ENCODE measurements at regions not wholly inside any gene's neighbourhood (a gene's known extent, or its start where the extent isn't known, plus 50 kb on each side); places are given as distances from the start of the nearest gene placed in this dataset.
"Not testable (repeated sequence)": the region's sequence is repeated elsewhere in the genome, so short reads cannot be mapped to it uniquely, and the experiment has no call there.

DNA sequence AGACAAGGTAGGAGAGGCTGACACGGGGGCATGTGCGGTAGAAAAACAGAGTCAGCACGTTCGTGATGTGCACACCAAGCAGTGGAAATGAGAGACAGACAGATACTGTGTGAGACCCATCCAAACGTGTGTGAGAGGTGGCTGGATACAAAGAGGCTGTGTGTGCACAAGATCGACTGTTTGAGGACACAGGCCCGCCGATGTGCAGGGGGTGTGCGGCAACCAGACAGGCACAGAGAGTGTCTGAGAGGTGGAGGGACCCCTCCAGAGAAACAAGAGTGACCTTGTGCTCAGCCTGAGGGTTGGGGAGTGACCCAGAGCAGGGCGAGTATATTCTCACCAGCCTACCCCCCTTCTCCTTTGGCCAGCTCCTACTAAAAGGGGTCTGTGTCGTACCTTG lies 97.8 kb upstream of the IPO9 start:
- ChIA-PET POLR2A (no interaction called here), CTCF (no interaction called here)
- Mint-ChIP-seq H3K4me1 (no peaks in the 10 kb centered on the region), H3K27me3 (peaks cover 8% of the 10 kb centered on the region), H3K36me3 (ENCODE audit: low read depth) (no peaks in the 10 kb centered on the region), H3K4me3 (no peak overlapping the region), H3K27ac (no peak overlapping the region), H3K9me3 (no peaks in the 10 kb centered on the region)
- no peak for DNase-seq

DNA sequence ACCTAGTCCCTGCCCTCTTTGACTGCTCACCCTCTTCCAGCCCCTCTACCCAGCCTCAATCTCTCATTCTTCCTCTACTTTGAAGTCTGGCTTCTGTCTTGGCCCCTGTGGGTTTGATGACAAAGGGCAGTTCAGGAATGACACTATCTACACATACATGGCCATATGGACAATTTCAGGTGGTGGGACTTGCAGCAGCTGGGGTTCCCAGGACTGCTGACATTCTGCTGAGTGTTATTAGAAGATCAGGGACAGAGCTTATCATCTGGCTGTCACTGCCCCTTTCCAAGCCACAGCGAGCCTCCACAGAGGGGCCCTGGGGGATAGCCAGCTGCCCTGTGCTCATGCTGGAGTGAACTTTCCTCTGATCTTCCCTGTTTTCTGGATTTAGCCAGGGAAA lies 97.4 kb upstream of the IPO9 start:
- Mint-ChIP-seq H3K36me3 (ENCODE audit: low read depth) (no peaks in the 10 kb centered on the region), H3K27me3 (peaks cover 8% of the 10 kb centered on the region), H3K9me3 (no peaks in the 10 kb centered on the region), H3K4me1 (no peaks in the 10 kb centered on the region), H3K4me3 (no peak overlapping the region), H3K27ac (no peak overlapping the region)
- ChIA-PET CTCF (no interaction called here), POLR2A (no interaction called here)
- no peak for DNase-seq

DNA sequence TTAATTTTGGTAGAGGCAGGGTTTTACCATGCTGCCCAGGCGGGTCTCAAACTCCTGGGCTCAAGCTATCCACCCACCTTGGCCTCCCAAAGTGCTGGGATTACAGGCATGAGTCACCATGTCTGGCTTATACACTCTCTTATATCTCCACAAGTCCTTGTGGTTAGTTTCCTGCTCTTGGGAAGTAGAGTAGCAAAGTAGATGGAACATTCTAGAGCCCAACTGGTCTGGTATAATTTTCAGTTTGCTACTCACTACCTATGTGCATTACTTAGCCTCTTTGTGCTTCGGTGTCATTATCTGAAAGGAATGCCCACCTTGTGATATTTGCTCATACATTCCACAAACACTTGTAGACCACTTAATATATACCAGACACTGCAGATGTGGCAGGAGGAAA lies 96.6 kb upstream of the IPO9 start:
- ChIA-PET POLR2A (no interaction called here), CTCF (no interaction called here)
- Mint-ChIP-seq H3K9me3 (no peaks in the 10 kb centered on the region), H3K4me1 (no peaks in the 10 kb centered on the region), H3K27ac (no peak overlapping the region), H3K36me3 (ENCODE audit: low read depth) (no peaks in the 10 kb centered on the region), H3K27me3 (peaks cover 9% of the 10 kb centered on the region), H3K4me3 (no peak overlapping the region)
- DNase-seq = no peak

DNA sequence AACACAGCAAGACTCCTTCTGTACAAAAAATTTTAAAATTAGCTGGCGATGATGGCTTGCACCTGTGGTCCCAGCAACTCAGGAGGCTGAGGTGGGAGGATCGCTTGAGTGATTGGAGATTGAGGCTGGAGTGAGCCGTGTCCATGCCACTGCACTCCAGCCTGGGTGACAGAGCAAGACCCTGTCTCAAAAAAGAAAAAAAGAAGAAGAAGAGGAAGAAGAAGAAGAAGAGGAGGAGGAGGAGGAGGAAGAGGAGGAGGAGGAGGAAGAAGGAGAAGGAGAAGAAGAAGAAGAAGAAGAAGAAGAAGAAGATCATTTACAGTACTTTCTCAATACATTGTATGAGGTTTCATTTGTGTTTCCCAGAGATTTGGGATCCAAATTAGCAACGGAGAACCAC lies 94.7 kb upstream of the IPO9 start:
- H3K4me1 Mint-ChIP-seq; POLR2A ChIA-PET; DNase-seq; H3K27ac Mint-ChIP-seq; H3K4me3 Mint-ChIP-seq; H3K36me3 Mint-ChIP-seq (ENCODE audit: low read depth); H3K9me3 Mint-ChIP-seq: not testable (repeated sequence)
- peaks cover 23% of the 10 kb centered on the region for H3K27me3 Mint-ChIP-seq
- CTCF ChIA-PET = interaction anchor here (1.0 kb wide), 1 partner anchor 25 kb away, joined by 4 read pairs; no protein-coding TSS in a partner anchor

DNA sequence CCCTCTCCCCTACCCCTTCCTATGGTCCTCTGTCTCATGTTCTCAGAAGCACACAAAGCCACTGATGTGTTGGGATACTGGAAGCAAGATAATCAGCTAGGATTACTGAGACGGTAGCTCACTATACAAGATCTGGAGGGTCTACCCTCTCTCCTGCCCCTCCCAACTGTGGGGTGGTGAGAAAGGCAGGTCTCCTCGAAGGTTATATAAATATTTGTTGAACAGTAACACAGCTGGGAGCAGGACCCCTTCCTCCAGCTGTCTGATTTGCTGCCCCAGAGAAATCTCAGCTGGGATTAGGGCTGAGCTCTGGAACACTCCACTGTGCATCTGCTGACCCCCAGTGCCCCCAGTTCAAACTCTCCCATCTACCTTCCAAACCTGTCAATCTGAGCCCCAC lies 94.2 kb upstream of the IPO9 start:
- peaks cover 29% of the 10 kb centered on the region for H3K27me3 Mint-ChIP-seq
- ChIA-PET POLR2A (no interaction called here), CTCF (interaction anchor here (1.0 kb wide), 1 partner anchor 26 kb away, joined by 4 read pairs; no protein-coding TSS in a partner anchor)
- H3K36me3 Mint-ChIP-seq (ENCODE audit: low read depth) = no peaks in the 10 kb centered on the region
- no peak for DNase-seq
- H3K9me3 Mint-ChIP-seq = no peaks in the 10 kb centered on the region
- no peak overlapping the region for H3K4me3 Mint-ChIP-seq
- no peak overlapping the region for H3K27ac Mint-ChIP-seq
- H3K4me1 Mint-ChIP-seq = peaks cover 5% of the 10 kb centered on the region

DNA sequence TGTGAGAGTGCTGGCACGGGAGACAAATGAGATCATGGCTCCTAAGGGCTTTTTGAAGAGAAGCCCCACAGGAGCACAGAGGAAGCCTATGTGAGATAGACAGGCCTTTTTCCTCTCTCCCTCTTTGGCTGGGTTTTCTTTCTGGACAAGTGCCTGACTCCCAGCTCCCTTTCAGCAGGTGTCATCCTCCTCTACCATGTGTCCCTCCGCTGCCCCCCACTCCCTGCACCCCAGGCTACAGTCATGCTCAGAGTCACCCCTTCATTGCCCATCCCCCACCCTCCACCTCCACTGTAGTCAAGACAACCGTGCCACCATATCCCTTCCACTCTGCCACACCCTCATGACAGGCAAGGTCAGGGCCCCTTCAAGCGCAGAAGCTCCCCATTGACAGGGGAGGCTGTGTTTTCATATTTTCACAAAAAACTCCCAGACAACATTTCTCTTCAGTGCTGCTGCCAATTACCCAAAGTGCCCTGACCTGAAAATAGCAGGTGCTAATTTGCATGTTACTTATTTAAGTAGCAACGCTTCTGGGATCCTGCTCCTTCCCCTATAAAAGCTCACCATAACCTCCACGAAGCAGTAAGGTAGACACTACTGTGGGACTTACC lies 92.1 kb upstream of the IPO9 start:
- Mint-ChIP-seq H3K4me3 (no peak overlapping the region), H3K4me1 (peaks cover 13% of the 10 kb centered on the region), H3K27me3 (peaks cover 45% of the 10 kb centered on the region), H3K9me3 (no peaks in the 10 kb centered on the region), H3K27ac (no peak overlapping the region), H3K36me3 (ENCODE audit: low read depth) (no peaks in the 10 kb centered on the region)
- CTCF ChIA-PET = no interaction called here
- no peak for DNase-seq
- POLR2A ChIA-PET = no interaction called here

DNA sequence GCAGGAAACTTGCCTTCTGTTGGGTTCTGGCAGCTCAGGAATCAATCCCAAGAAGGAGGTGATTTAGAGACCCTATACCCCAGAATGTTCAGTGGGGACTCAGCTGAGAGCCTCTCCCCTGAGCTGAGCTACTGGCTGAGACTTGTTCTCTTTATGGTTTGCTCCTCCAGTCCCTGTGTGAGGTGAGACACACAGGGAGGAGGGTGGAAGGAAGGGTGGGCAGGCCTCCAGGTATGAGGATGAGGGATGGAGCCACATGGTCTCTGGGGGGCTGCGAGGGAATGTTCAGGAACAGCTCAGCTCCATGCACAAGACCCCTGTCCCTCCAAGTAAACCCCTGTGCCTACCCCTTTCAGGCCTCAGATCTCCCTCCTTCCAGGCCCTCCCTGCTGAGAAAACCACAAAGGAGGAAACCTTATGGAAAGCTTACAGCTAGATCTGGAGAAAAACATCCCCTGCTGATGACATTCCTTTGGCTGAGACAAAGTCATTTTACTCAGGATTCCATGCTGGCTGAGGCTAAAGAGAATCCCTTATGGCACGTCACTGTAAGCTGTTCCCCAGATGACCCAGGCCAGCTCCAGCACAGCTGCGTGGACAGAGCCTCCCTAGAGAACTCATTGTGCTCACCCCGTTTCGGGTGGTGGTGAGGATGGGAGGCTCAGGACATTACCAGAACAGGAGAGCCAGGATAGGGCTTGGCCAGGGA lies 91.5 kb upstream of the IPO9 start:
- ChIA-PET CTCF (no interaction called here), POLR2A (no interaction called here)
- Mint-ChIP-seq H3K4me3 (no peak overlapping the region), H3K9me3 (no peaks in the 10 kb centered on the region), H3K27me3 (peaks cover 51% of the 10 kb centered on the region), H3K36me3 (ENCODE audit: low read depth) (no peaks in the 10 kb centered on the region), H3K27ac (no peak overlapping the region), H3K4me1 (peaks cover 13% of the 10 kb centered on the region)
- no peak for DNase-seq

DNA sequence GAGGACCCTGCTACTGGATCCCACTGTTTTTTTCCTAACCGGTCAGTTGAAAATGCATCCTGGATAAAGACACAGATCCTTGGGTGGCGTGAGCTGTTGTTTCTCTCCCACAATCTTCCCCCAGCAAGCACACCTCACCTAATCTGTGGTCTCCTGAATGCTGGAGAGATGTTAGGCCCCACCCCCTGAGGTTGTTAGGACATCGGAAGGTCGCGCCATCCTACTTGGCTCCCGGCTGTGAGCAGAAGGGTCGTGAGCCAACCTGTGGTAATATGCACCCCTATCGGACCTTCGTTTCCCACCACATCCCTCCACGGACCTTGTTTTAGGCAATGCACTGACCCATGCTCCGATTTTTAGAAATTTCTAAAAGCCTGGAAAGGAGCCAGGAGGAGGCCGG lies 89.9 kb upstream of the IPO9 start:
- H3K36me3 Mint-ChIP-seq (ENCODE audit: low read depth) = no peaks in the 10 kb centered on the region
- ChIA-PET POLR2A (no interaction called here), CTCF (no interaction called here)
- H3K9me3 Mint-ChIP-seq = no peaks in the 10 kb centered on the region
- DNase-seq = no peak
- peak overlapping the region; percentile 17 for H3K4me3 Mint-ChIP-seq
- peaks cover 51% of the 10 kb centered on the region for H3K27me3 Mint-ChIP-seq
- H3K27ac Mint-ChIP-seq = no peak overlapping the region
- H3K4me1 Mint-ChIP-seq = peaks cover 13% of the 10 kb centered on the region

DNA sequence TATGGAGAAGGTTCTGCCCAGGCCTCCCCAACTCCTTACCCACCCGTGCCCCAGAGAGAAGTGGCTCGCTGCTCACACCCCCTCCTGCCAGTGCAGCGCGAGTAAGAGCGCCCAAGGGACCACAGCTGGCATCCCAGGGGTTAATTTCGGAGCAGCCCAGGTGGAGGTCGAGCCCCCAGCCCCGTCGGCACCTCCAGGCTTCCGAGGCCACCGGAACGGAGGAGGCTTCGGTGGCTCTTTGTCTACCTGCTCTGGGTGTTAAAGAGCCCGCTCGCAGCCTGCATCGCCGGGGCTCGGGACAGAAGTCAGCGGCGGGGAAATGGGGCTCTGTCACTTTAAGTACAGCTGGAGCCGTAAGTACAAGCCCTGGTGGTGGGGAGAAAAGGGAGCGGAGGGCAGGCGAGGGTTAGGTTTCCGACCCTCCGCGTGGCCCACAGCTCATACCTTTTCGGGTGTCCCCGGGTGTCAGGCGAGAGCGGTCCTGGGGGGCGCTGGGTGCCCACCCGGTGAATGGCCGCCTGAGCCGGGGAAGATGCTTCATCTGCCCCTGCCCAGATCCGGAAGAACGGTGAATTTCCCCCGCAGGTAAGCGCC lies 89.4 kb upstream of the IPO9 start:
- CTCF ChIA-PET = interaction anchor here (0.5 to 1.2 kb wide), 2 partner anchors 30 to 1232 kb away, joined by 5 to 8 read pairs; no protein-coding TSS in a partner anchor
- peaks cover 51% of the 10 kb centered on the region for H3K27me3 Mint-ChIP-seq
- POLR2A ChIA-PET = no interaction called here

DNA sequence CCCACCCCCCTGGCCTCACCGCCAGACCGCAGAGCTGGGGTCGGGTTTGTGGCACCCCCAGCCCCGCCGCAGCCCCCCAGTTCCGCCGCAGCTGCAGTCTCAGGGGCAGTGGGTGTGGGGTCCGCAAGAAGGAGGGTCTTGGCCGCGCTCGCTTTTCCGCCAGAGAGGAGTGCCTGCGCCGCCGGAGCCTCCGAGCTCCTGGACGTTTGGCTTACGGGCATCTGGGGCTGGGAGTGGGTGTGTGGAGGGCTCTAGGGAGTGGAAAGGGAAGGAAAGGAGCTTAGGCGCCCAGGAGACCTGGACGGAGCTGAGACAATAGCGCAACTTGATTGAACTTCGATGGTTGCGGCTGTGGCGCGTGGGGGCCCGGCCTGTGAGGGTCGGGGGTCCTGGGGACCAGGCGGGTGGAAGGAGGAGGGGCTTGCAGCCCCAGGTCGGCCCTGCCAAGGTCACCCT lies 88.8 kb upstream of the IPO9 start:
- Mint-ChIP-seq H3K27me3 (peaks cover 55% of the 10 kb centered on the region), H3K9me3 (no peaks in the 10 kb centered on the region), H3K27ac (no peak overlapping the region), H3K36me3 (ENCODE audit: low read depth) (no peaks in the 10 kb centered on the region), H3K4me1 (peaks cover 13% of the 10 kb centered on the region), H3K4me3 (peak overlapping the region; percentile 59)
- POLR2A ChIA-PET = no interaction called here
- DNase-seq = no peak
- CTCF ChIA-PET = interaction anchor here (0.5 to 1.2 kb wide), 2 partner anchors 31 to 1233 kb away, joined by 5 to 8 read pairs; no protein-coding TSS in a partner anchor

More for the DNA sequence above, 89.4 kb upstream of the IPO9 start:
- Mint-ChIP-seq H3K4me3 (peak overlapping the region; percentile 64), H3K27ac (no peak overlapping the region), H3K9me3 (no peaks in the 10 kb centered on the region), H3K4me1 (peaks cover 13% of the 10 kb centered on the region), H3K36me3 (ENCODE audit: low read depth) (no peaks in the 10 kb centered on the region)
- peak; percentile 36 for DNase-seq

DNA sequence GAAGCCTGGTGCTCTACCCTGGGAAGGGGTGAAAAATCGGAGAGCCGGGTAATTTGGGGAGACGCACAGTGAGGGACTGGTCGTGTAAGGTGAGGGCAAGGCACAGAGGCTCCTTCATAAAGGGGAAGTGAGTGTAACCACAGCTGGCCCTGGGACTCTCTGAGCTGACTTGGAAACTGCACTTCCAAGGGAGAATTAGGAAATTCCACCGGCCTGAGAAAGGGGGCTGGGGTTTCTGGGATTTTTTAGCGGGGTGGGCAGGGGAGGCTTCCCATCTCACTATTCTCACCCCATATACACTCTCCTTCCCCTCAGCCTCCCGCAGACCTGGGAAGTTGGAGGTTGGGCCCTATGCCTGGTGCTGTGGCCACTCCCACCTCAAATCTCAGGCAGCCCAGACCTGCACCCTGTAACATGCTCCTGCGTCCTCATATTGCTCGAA lies 88.3 kb upstream of the IPO9 start:
- H3K27ac Mint-ChIP-seq = no peak overlapping the region
- ChIA-PET CTCF (interaction anchor here (1.2 kb wide), 1 partner anchor 32 kb away, joined by 5 read pairs; no protein-coding TSS in a partner anchor), POLR2A (no interaction called here)
- H3K36me3 Mint-ChIP-seq (ENCODE audit: low read depth) = no peaks in the 10 kb centered on the region
- no peaks in the 10 kb centered on the region for H3K9me3 Mint-ChIP-seq
- peak overlapping the region; percentile 9 for H3K4me3 Mint-ChIP-seq
- no peak for DNase-seq
- peaks cover 59% of the 10 kb centered on the region for H3K27me3 Mint-ChIP-seq
- peaks cover 13% of the 10 kb centered on the region for H3K4me1 Mint-ChIP-seq

DNA sequence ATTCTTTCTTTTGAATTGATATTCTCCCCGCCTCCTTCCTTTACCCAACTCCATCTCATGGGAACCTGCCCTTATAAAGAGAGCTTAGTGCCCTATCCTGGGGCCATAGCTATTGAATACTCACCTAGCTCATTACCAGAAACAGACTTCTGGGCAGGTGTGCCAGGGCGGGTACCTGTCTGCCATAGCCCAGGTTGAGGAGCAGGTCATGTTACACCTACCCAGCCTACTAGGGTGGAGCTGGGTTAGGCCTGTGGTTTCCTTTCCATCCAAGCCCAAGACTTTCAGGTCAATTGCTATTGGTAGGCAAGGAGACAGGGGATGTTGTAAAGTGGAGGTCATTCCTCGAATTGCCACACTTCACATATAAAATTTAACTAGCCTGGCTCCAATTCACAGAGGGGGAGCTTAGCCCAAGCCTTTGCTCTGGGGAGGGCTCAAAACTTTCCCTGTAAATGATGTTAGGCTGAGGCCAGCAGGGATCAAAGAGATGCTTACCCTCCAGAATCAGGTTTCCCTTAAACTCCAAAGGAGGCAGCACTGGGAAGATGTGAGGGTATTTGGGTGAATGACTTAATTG lies 87.1 kb upstream of the IPO9 start:
- POLR2A ChIA-PET = no interaction called here
- Mint-ChIP-seq H3K27ac (no peak overlapping the region), H3K4me3 (no peak overlapping the region), H3K4me1 (peaks cover 13% of the 10 kb centered on the region), H3K36me3 (ENCODE audit: low read depth) (no peaks in the 10 kb centered on the region), H3K27me3 (peaks cover 57% of the 10 kb centered on the region), H3K9me3 (no peaks in the 10 kb centered on the region)
- DNase-seq = no peak
- CTCF ChIA-PET = no interaction called here

DNA sequence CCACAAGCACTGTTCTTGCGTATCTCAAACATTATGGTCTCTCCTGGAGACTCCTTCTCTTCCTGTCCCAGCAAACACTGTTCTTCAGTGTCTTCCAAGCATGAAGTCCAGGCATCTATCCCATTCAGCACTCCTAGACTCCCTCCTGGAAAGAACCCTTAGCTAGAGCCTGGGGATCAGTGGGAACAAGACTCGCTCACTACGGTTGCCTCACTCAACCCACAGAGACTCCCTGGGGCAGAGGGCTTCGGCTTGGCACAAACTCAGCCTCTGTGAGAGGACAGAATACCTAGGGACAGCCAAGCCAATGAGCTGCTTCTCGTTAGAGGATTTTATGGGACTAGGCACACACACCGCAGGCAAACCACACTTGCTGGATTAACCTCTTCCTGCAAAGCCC lies 86.5 kb upstream of the IPO9 start:
- Mint-ChIP-seq H3K4me1 (peaks cover 13% of the 10 kb centered on the region), H3K27me3 (peaks cover 56% of the 10 kb centered on the region)
- CTCF ChIA-PET = no interaction called here

More for the DNA sequence above, 86.5 kb upstream of the IPO9 start:
- Mint-ChIP-seq H3K27ac (no peak overlapping the region), H3K36me3 (ENCODE audit: low read depth) (no peaks in the 10 kb centered on the region), H3K9me3 (no peaks in the 10 kb centered on the region), H3K4me3 (no peak overlapping the region)
- POLR2A ChIA-PET = no interaction called here
- no peak for DNase-seq
